Neural cell (in vitro differentiated cells): ENCODE measurements at regions not wholly inside any gene's neighbourhood (a gene's known extent, or its start where the extent isn't known, plus 50 kb on each side); places are given as distances from the start of the nearest gene placed in this dataset.

Source experiments
- H2AFZ ChIP-seq: fragments of 200-600, 300-800 bp; sonication (generic), shearing (Covaris generic); 2 replicates; pipeline ENCODE4 v1.6.0; 2014; ENCODE audit warnings: low read depth, mild to moderate bottlenecking, antibody characterized with exemption, low read length, moderate library complexity
- H3F3A ChIP-seq: fragments of 200-600 bp; shearing (Covaris generic); 2 replicates; pipeline ENCODE4 v1.6.1; 2016; ENCODE audit warnings: mild to moderate bottlenecking, moderate library complexity, mixed read lengths, antibody characterized with exemption, low read length; ENCODE audit not compliant: insufficient read depth, poor library complexity, severe bottlenecking
- H3K27ac ChIP-seq: fragments of 200-600, 300-800 bp; sonication (generic), shearing (Covaris generic); 2 replicates; pipeline ENCODE4 v1.5.1; 2014; ENCODE audit warnings: mild to moderate bottlenecking, low read length, moderate library complexity
- H3K27me3 ChIP-seq: fragments of 300-800, 200-600 bp; sonication (generic), shearing (Covaris generic); 2 replicates; pipeline ENCODE4 v1.6.0; 2014; ENCODE audit warnings: mild to moderate bottlenecking, low read depth, low read length, moderate library complexity; ENCODE audit not compliant: insufficient read depth
- H3K36me3 ChIP-seq: fragments of 300-800, 200-600 bp; sonication (generic), shearing (Covaris generic); 2 replicates; pipeline ENCODE4 v1.5.1; 2014; ENCODE audit warnings: mild to moderate bottlenecking, antibody characterized with exemption, low read length, moderate library complexity; ENCODE audit not compliant: insufficient read depth
- H3K4me2 ChIP-seq: fragments of 300-800, 200-600 bp; sonication (generic), shearing (Covaris generic); 2 replicates; pipeline ENCODE4 v1.6.0; 2014; ENCODE audit warnings: mild to moderate bottlenecking, low read length
- H3K4me3 ChIP-seq: fragments of 300-800, 200-600 bp; sonication (generic), shearing (Covaris generic); 2 replicates; pipeline ENCODE4 v1.5.1; 2014; ENCODE audit warnings: mild to moderate bottlenecking, low read length, moderate library complexity
- H3K79me2 ChIP-seq: fragments of 200-600 bp; shearing (Covaris generic); replicated peaks from 2 replicates; pipeline ENCODE4 v1.6.0; 2014; ENCODE audit warnings: mild to moderate bottlenecking, low read length, moderate library complexity; ENCODE audit not compliant: insufficient read depth
- H3K9ac ChIP-seq: fragments of 300-800, 200-600 bp; sonication (generic), shearing (Covaris generic); 2 replicates; pipeline ENCODE4 v1.6.1; 2016; ENCODE audit warnings: mild to moderate bottlenecking, low read length, mixed read lengths
- H3K9me2 ChIP-seq: fragments of 200-600 bp; shearing (Covaris generic); 2 replicates; pipeline ENCODE4 v1.6.1; 2016; ENCODE audit warnings: mild to moderate bottlenecking, low read length, mixed read lengths; ENCODE audit not compliant: insufficient read depth
- H3K9me3 ChIP-seq: fragments of 200-600, 300-800 bp; sonication (generic), shearing (Covaris generic); 2 replicates; pipeline ENCODE4 v1.6.1; 2016; ENCODE audit warnings: mild to moderate bottlenecking, mixed run types, low read length, moderate library complexity, mixed read lengths
- H4K20me1 ChIP-seq: fragments of 200-600 bp; shearing (Covaris generic); 2 replicates; pipeline ENCODE4 v1.6.1; 2016; ENCODE audit warnings: mild to moderate bottlenecking, mixed run types; ENCODE audit not compliant: insufficient read depth
- EP300 ChIP-seq: fragments of 450-650 bp; conservative IDR thresholded peaks from 2 replicates; pipeline ENCODE4 v1.6.1; 2014; ENCODE audit warnings: antibody characterized with exemption, mild to moderate bottlenecking, moderate library complexity; ENCODE audit not compliant: poor library complexity, severe bottlenecking
- EZH2 ChIP-seq: fragments of 200-600, 300-800 bp; shearing (Covaris generic), sonication (generic); IDR thresholded peaks from 2 replicates; pipeline ENCODE4 v1.6.1; 2014; ENCODE audit warnings: antibody characterized with exemption, low read length, borderline replicate concordance, mild to moderate bottlenecking; ENCODE audit not compliant: insufficient read depth, poor library complexity, severe bottlenecking
- MXI1 ChIP-seq: fragments of 450-650 bp; conservative IDR thresholded peaks from 2 replicates; pipeline ENCODE4 v1.6.1; 2014; ENCODE audit warnings: antibody characterized with exemption, mild to moderate bottlenecking; ENCODE audit not compliant: poor library complexity, severe bottlenecking
- POLR2AphosphoS5 ChIP-seq: IDR thresholded peaks from 2 replicates; pipeline ENCODE4 v1.6.1; 2012
- RAD21 ChIP-seq: fragments of 450-650 bp; conservative IDR thresholded peaks from 2 replicates; pipeline ENCODE4 v1.6.1; 2014; ENCODE audit warnings: antibody characterized with exemption, mild to moderate bottlenecking, moderate library complexity
- SMC3 ChIP-seq: fragments of 450-650 bp; conservative IDR thresholded peaks from 2 replicates; pipeline ENCODE4 v1.6.1; 2014; ENCODE audit warnings: antibody characterized with exemption, mild to moderate bottlenecking, moderate library complexity; ENCODE audit not compliant: poor library complexity
- TAF1 ChIP-seq: IDR thresholded peaks from 2 replicates; pipeline ENCODE4 v1.6.1; 2012; ENCODE audit warnings: low read depth
- TF ChIP-seq, protein P1 (sequence below): fragments of 450-650 bp; IDR thresholded peaks from 2 replicates; pipeline ENCODE4 v1.5.1; 2014; ENCODE audit warnings: antibody characterized with exemption, mild to moderate bottlenecking, moderate library complexity; ENCODE audit not compliant: poor library complexity, severe bottlenecking
- TF ChIP-seq, protein P2 (sequence below): IDR thresholded peaks from 2 replicates; pipeline ENCODE4 v1.6.1; 2012; ENCODE audit warnings: borderline replicate concordance

DNA sequence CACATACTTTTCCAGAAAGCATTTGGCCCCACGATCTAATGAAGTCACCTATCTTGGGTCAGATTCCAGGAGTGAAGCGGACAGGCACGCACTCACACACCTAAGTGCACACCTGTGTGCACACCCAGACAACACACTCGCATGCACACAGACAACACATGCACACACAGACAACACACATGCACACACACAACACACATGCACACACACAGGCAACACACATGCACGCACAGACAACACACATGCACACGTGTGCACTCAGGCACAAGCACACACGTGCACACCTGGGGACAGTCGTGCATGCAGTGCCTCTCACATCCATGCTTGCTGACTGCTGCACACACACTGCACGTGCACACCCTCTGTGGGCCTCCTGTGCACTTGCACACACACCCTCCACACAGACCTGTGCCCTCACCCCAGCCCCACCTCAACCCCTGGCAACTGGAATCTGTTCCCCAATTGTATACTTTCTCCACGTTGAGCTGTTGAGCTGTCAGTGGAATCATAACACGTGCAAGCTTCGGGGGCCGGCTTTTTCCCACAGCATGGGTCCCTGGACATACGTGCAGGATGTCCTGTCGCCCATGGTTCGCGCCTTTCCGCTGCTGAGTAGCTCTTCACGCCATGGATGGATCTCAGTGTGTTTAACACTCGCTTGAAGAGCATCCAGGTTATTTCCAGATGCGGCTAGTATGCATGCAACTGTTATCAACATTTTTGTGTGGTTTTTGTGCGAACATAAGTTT is 55.3 kb upstream of the CFAP46 start:
- Histone ChIP-seq H3K27ac (no peak overlapping the region), H3K9ac (no peak overlapping the region), H3F3A (no peaks in the 10 kb centered on the region), H3K4me3 (no peak overlapping the region), H4K20me1 (no peaks in the 10 kb centered on the region), H2AFZ (no peak overlapping the region), H3K9me2 (no peaks in the 10 kb centered on the region), H3K27me3 (no peaks in the 10 kb centered on the region), H3K79me2 (no peaks in the 10 kb centered on the region), H3K4me2 (no peak overlapping the region), H3K36me3 (no peaks in the 10 kb centered on the region), H3K9me3 (no peaks in the 10 kb centered on the region)
- TF ChIP-seq EP300 (no peak), RAD21 (no peak), EZH2 (no peak), TAF1 (no peak), SMC3 (no peak), MXI1 (no peak), POLR2AphosphoS5 (no peak)
- TF ChIP-seq, protein P1, sequence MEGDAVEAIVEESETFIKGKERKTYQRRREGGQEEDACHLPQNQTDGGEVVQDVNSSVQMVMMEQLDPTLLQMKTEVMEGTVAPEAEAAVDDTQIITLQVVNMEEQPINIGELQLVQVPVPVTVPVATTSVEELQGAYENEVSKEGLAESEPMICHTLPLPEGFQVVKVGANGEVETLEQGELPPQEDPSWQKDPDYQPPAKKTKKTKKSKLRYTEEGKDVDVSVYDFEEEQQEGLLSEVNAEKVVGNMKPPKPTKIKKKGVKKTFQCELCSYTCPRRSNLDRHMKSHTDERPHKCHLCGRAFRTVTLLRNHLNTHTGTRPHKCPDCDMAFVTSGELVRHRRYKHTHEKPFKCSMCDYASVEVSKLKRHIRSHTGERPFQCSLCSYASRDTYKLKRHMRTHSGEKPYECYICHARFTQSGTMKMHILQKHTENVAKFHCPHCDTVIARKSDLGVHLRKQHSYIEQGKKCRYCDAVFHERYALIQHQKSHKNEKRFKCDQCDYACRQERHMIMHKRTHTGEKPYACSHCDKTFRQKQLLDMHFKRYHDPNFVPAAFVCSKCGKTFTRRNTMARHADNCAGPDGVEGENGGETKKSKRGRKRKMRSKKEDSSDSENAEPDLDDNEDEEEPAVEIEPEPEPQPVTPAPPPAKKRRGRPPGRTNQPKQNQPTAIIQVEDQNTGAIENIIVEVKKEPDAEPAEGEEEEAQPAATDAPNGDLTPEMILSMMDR, result no peak
- TF ChIP-seq, protein P2, sequence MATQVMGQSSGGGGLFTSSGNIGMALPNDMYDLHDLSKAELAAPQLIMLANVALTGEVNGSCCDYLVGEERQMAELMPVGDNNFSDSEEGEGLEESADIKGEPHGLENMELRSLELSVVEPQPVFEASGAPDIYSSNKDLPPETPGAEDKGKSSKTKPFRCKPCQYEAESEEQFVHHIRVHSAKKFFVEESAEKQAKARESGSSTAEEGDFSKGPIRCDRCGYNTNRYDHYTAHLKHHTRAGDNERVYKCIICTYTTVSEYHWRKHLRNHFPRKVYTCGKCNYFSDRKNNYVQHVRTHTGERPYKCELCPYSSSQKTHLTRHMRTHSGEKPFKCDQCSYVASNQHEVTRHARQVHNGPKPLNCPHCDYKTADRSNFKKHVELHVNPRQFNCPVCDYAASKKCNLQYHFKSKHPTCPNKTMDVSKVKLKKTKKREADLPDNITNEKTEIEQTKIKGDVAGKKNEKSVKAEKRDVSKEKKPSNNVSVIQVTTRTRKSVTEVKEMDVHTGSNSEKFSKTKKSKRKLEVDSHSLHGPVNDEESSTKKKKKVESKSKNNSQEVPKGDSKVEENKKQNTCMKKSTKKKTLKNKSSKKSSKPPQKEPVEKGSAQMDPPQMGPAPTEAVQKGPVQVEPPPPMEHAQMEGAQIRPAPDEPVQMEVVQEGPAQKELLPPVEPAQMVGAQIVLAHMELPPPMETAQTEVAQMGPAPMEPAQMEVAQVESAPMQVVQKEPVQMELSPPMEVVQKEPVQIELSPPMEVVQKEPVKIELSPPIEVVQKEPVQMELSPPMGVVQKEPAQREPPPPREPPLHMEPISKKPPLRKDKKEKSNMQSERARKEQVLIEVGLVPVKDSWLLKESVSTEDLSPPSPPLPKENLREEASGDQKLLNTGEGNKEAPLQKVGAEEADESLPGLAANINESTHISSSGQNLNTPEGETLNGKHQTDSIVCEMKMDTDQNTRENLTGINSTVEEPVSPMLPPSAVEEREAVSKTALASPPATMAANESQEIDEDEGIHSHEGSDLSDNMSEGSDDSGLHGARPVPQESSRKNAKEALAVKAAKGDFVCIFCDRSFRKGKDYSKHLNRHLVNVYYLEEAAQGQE, result no peak

DNA sequence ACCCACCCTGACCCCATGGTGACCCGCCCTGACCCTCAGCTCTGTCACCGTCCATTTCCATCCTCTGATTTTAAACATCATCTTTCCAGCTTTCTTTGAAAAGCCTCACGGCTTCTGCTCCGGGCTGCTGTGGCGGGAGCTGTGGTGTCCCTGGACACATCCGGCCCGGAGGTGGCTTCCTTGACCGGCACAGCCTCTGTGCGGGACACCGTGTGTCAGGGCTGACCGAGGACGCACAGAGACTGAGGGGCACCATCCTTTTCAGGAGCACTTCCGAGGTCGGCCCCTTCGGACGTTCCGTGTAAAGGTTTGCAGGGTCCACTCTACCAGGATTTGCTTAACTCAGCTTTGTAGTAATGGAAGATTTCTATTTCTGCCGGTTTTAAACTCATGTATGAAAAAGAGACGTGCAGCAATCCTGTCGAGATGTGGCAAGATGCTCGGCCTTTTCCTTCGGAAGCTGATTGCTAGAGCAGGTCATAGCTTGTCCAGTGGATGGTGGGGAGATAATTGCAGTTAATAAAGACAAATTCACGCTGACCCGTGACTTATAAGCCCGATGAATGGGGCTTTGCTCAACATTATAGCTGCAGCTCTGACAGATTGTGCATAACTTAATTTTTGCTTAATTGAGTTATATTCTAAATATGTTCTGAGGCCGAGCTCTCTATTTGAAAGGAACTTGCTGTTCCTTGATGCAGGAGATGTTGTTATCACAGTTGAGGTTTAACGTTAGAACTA is 54.4 kb upstream of the CFAP46 start:
- no peaks in the 10 kb centered on the region for H3F3A ChIP-seq
- H3K79me2 ChIP-seq, result no peaks in the 10 kb centered on the region
- H3K36me3 ChIP-seq, result no peaks in the 10 kb centered on the region
- H3K4me3 ChIP-seq, result no peak overlapping the region
- no peak overlapping the region for H3K9ac ChIP-seq
- H4K20me1 ChIP-seq, result no peaks in the 10 kb centered on the region
- no peaks in the 10 kb centered on the region for H3K9me3 ChIP-seq
- H3K4me2 ChIP-seq, result no peak overlapping the region
- no peak overlapping the region for H3K27ac ChIP-seq
- H3K27me3 ChIP-seq, result no peaks in the 10 kb centered on the region
- no peak for TF ChIP-seq EZH2
- TF ChIP-seq, protein P2, result no peak
- no peaks in the 10 kb centered on the region for H3K9me2 ChIP-seq
- H2AFZ ChIP-seq, result no peak overlapping the region
